ENCODE measurements at regions not wholly inside any gene's neighbourhood (a gene's known extent, or its start where the extent isn't known, plus 50 kb on each side); places are given as distances from the start of the nearest gene placed in this dataset.

- TF ChIP-seq POLR2AphosphoS5 (IDR thresholded peaks at IDR 0.05) (no peak), CTCF (IDR thresholded peaks at IDR 0.05 in 8 of 11, conservative IDR thresholded peaks at IDR 0.05 in 3 of 11) (no peak)
Observed at GRCh38 chr10:90984898-90985297, 64.0 kb upstream of the ANKRD1 start.
